DMS 273 treated with DMSO at 0.1 percent for 48 hours (cell line): ENCODE measurements at regions not wholly inside any gene's neighbourhood (a gene's known extent, or its start where the extent isn't known, plus 50 kb on each side); places are given as distances from the start of the nearest gene placed in this dataset.
"Not testable (repeated sequence)": the region's sequence is repeated elsewhere in the genome, so short reads cannot be mapped to it uniquely, and the experiment has no call there.

ENCODE experiments used
- DNase-seq: peaks from one replicate; lab custom pipeline; 2025; lab: John Stamatoyannopoulos, UW

DNA sequence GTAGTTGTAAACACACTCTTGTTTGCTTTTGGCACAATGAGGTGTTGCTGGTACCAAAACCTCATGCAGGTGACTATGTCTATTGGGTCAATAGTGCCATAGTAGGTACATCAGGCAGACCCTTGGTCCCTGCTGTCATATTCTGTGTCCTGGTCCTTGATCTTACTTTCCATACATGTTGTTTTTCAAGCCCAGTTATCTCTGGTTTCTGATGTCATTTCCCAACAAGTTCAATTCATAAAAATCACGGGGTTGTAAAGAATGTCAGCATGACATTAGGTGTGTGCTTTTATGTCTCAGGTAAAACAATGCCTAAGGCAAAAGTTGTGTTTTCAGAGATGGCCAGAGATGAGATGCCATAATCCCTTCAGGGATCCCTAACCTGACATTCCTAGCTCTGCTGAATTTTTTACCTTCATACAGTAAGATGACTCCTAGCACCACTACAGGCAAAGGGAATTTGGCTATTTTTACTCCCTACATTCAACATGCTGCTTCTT, 390.3 kb upstream of the PKN2 start:
- DNase-seq: no peak

GRCh38 chr1:88296227-88296626, 387.8 kb upstream of the PKN2 start:
- DNase-seq: no peak

DNA sequence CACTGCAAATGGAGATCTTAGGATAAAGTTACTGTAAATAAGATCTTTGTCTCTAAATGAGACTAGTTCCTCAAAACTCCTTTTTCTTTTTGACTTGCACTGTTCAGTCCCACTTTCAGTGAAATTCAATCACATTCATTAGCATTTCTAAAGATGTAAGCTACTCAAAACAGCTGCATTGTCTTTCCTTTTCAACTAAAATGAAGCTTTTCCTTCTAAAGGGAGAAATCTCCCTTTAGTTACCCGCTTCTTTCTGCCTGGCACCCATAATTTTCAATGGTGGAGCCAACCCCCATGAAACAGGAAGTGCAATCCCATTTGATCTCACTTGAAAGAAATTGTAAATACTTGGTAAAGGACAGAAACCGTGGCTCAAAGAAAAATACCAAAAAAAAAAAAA, 387.4 kb upstream of the PKN2 start:
- no peak for DNase-seq

DNA sequence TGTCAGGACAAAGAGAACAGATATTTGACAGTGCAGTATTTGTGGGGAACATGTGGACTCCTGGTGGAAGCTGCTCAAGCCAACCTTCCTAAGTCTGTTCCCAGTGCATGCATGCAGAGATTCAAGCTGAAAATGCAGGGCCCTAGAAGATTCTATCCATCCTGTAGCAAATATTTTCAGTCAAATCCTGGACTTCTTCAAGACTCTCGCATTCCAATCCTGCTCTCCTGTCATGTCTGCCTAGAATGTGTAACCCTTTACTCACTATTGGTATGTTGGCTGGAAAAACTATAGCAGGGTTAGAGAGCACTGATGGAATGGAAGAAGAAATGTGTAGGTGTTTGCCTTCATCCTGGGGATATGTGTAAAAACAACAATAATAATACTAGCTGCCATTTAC, 385.6 kb upstream of the PKN2 start:
- no peak for DNase-seq

GRCh38 chr1:88300752-88301263, 383.3 kb upstream of the PKN2 start:
- no peak for DNase-seq

- no peak for DNase-seq
Measured at GRCh38 chr1:88302843-88303486, 381.1 kb upstream of the PKN2 start.

DNA sequence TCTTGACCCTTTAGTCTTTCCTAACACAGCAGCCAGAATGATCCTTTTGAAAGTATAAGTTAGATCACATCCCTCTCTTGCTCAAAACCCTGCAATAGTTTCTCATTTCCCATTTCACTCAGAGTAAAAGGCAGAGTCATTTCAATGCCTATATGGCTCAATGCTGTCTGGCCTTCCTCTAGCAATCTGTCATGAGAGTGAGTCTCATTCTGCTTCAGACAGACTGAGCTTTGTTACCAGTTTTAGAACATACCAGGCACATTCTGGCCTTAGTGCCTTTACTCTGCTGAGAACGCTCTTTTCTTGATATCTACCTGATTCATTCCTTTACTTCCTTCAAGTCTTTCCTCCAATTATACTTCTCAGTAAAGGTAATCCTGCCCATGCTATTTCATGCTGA, 372.8 kb upstream of the PKN2 start:
- DNase-seq: no peak

- no peak for DNase-seq
Measured at GRCh38 chr1:88311907-88312306, 372.2 kb upstream of the PKN2 start.

- no peak for DNase-seq
Measured at GRCh38 chr1:88317396-88317795, 366.7 kb upstream of the PKN2 start.

- no peak for DNase-seq
Measured at GRCh38 chr1:88318740-88319139, 365.3 kb upstream of the PKN2 start.

- no peak for DNase-seq
Measured at GRCh38 chr1:88320291-88320690, 363.8 kb upstream of the PKN2 start.

GRCh38 chr1:88321706-88322105, 362.4 kb upstream of the PKN2 start:
- no peak for DNase-seq

GRCh38 chr1:88324899-88325298, 359.2 kb upstream of the PKN2 start:
- DNase-seq: no peak

GRCh38 chr1:88327391-88328267, 356.4 kb upstream of the PKN2 start:
- DNase-seq: no peak

- no peak for DNase-seq
Measured at GRCh38 chr1:88330201-88330600, 353.9 kb upstream of the PKN2 start.

GRCh38 chr1:88333086-88333695, 350.9 kb upstream of the PKN2 start:
- DNase-seq: no peak

GRCh38 chr1:88341447-88341846, 342.6 kb upstream of the PKN2 start:
- DNase-seq: no peak

DNA sequence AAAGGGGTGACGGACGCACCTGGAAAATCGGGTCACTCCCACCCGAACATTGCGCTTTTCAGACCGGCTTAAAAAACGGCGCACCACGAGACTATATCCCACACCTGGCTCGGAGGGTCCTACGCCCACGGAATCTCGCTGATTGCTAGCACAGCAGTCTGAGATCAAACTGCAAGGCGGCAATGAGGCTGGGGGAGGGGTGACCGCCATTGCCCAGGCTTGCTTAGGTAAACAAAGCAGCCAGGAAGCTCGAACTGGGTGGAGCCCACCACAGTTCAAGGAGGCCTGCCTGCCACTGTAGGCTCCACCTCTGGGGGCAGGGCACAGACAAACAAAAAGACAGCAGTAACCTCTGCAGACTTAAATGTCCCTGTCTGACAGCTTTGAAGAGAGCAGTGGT, 342.0 kb upstream of the PKN2 start:
- not testable (repeated sequence) for DNase-seq

DNA sequence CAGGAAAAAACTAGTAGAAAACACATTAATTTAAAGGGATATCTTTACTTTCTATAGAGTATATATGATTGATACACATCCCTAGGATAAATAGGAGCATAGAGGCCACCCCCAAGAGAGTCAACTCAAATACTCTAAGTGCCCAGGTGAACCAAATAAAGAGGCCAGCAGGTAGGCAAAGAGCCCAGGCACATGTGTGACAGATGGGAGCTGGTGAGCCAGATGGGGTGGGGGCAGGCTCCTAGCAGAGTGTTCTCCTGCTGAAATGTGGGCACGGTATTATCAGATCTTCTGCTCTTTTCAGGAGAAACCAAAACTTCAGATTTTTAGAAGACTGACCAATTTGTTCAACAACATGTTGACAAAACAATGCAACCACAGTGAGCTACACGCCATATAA, 333.4 kb upstream of the PKN2 start:
- no peak for DNase-seq

- no peak for DNase-seq
Measured at GRCh38 chr1:88351960-88352359, 332.1 kb upstream of the PKN2 start.

DNA sequence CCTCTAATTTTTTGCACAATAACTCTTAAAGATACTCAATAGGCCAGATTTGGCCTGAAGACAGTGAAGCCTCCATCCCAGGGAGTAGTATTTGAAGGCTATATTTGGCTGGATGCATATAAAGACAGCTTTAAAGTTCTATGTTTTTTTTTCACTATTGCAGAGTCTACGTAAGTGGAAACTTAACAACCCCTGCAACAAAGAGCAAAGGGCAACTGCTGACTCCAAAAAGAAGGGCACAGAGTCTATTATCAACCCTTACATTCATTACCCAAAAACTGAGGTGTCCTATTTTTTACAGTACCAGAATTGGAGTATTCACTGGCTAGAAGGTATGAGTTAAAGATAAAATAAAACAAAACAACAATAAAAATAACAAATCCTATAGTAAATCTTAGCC, 329.8 kb upstream of the PKN2 start:
- DNase-seq: no peak

DNA sequence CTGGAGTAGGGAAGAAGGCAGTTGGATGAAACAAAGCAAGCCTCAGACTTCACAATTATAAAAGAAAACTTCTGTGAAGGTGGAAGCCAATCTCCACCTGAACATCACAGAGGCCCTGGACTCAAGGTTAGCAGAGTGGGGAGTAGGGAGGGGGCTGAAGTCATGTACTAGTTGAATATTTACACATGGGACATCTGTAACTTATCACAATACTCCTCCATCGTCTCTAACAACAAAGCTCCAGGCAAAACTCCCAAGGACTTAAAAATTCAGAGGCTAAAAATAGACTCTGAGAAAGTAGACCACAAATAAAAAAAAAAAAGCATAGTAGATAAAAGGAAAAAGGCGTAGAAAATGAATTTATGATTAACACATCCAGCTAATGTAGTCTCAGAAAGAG, 326.3 kb upstream of the PKN2 start:
- DNase-seq: no peak
